ENCODE measurements at regions not wholly inside any gene's neighbourhood (a gene's known extent, or its start where the extent isn't known, plus 50 kb on each side); places are given as distances from the start of the nearest gene placed in this dataset.

- no peaks in the 10 kb centered on the region for H4K20me1 ChIP-seq (replicated peaks in 1 of 2; ENCODE audit: control insufficient read depth in 1 of 2, insufficient read depth in 2 of 2, low read length in 2 of 2)
- no peaks in the 10 kb centered on the region for H3K36me3 ChIP-seq (ENCODE audit: control insufficient read depth in 2 of 4, insufficient read depth in 4 of 4, low read length in 3 of 4)
- no peaks in the 10 kb centered on the region for H3K27me3 ChIP-seq (replicated peaks in 1 of 4; ENCODE audit: control insufficient read depth in 3 of 4, extremely low read depth in 1 of 4, insufficient read depth in 3 of 4, low read length in 3 of 4)
- H3K79me1 ChIP-seq (ENCODE audit: low read depth, low read length): no peaks in the 10 kb centered on the region
- no peak overlapping the region for H3K23ac ChIP-seq (ENCODE audit: insufficient read length)
- CTCF ChIA-PET (ENCODE audit: partially characterized antibody): no interaction called here
- no peak overlapping the region for H3K27ac ChIP-seq (ENCODE audit: low read depth, low read length)
- POLR2A ChIA-PET (ENCODE audit: partially characterized antibody): no interaction called here
- TF ChIP-seq EGR1 (IDR thresholded peaks at IDR 0.05; ENCODE audit: borderline replicate concordance, low read depth, low read length): no peak
- no peak for TF ChIP-seq SP2 (IDR thresholded peaks at IDR 0.05; ENCODE audit: low read length)
- TF ChIP-seq BACH1 (IDR thresholded peaks at IDR 0.05; ENCODE audit: low read length): no peak
- no peak for TF ChIP-seq BRCA1 (IDR thresholded peaks at IDR 0.05; ENCODE audit: low read depth, low read length)
- no peak for TF ChIP-seq FOSL1 (IDR thresholded peaks at IDR 0.05; ENCODE audit: insufficient read depth, low read depth, low read length)
- no peak for TF ChIP-seq POLR2AphosphoS5 (IDR thresholded peaks at IDR 0.05; ENCODE audit: low read depth, low read length)
- no peak for TF ChIP-seq GABPA (IDR thresholded peaks at IDR 0.05; ENCODE audit: borderline replicate concordance, insufficient read depth, low read length)
- H2BK120ac ChIP-seq (replicated peaks; ENCODE audit: low read depth, low read length): no peak overlapping the region
- DNase-seq (ENCODE audit: low read depth in 1 of 2, low spot score in 2 of 2): no peak
- no peak overlapping the region for H3K9ac ChIP-seq (replicated peaks in 1 of 4; ENCODE audit: extremely low read depth in 1 of 4, low read depth in 3 of 4, low read length in 3 of 4)
- WGBS, 2 experiments (ENCODE audit: extremely low coverage in 1 of 2, insufficient coverage in 1 of 2, insufficient read length in 1 of 2, insufficient replicate concordance in 2 of 2, low coverage in 1 of 2, low lambda C conversion rate in 2 of 2, missing lambda C conversion rate in 1 of 2): 89% methylated on average over 2 of the region's 2 CpGs; no CpG with 5 or more reads in 1 of the 2 experiments
- H2BK15ac ChIP-seq (ENCODE audit: low read length): no peak overlapping the region
- H3K4me2 ChIP-seq (ENCODE audit: insufficient read depth in 1 of 2, low read depth in 2 of 2, low read length in 2 of 2): no peak overlapping the region
- H4K8ac ChIP-seq (ENCODE audit: extremely low read depth, insufficient read depth, low read length): no peak overlapping the region
- H3K18ac ChIP-seq (ENCODE audit: extremely low read depth, low read length): no peak overlapping the region
- no peak overlapping the region for H3K56ac ChIP-seq (replicated peaks; ENCODE audit: insufficient read length, low read depth, low read length)
- H2AFZ ChIP-seq (ENCODE audit: low read length): no peak overlapping the region
- no peak for FAIRE-seq
- H3K9me3 ChIP-seq (ENCODE audit: insufficient read depth in 2 of 2, low read depth in 1 of 2, low read length in 1 of 2): no peaks in the 10 kb centered on the region
- no peak overlapping the region for H2BK12ac ChIP-seq (ENCODE audit: low read depth, low read length)
- H3K14ac ChIP-seq (ENCODE audit: insufficient read length): no peak overlapping the region
- no peak overlapping the region for H2AK5ac ChIP-seq (ENCODE audit: low read depth, low read length)
- H3K4me1 ChIP-seq (replicated peaks in 1 of 4; ENCODE audit: control insufficient read depth in 3 of 4, insufficient read depth in 4 of 4, low read length in 3 of 4): no peaks in the 10 kb centered on the region
- no peak overlapping the region for H4K91ac ChIP-seq (replicated peaks; ENCODE audit: insufficient read length, low read length)
- no peak overlapping the region for H3K4me3 ChIP-seq (ENCODE audit: extremely low read depth in 1 of 4, insufficient read depth in 2 of 4, low read depth in 3 of 4, low read length in 4 of 4)
- no peak overlapping the region for H2BK20ac ChIP-seq (ENCODE audit: low read length)
- H4K5ac ChIP-seq (ENCODE audit: insufficient read length, low read depth, low read length): no peak overlapping the region
- H3K79me2 ChIP-seq (ENCODE audit: control insufficient read depth in 1 of 2, insufficient read depth in 2 of 2, low read length in 2 of 2): no peaks in the 10 kb centered on the region
- no peak overlapping the region for H2BK5ac ChIP-seq (ENCODE audit: low read depth, low read length)
- H3K4ac ChIP-seq (replicated peaks; ENCODE audit: insufficient read length, low read depth, low read length): no peak overlapping the region
- no peaks in the 10 kb centered on the region for H3K23me2 ChIP-seq (ENCODE audit: low read depth, low read length)
Observed at GRCh38 chr3:30228302-30228631, 378.1 kb upstream of the TGFBR2 start.
